Bronchial epithelial cell (primary cell): ENCODE measurements at regions not wholly inside any gene's neighbourhood (a gene's known extent, or its start where the extent isn't known, plus 50 kb on each side); places are given as distances from the start of the nearest gene placed in this dataset.

Experiments used
- DNase-seq: peaks from one replicate; pipeline ENCODE4 v3.0.0-alpha.2; 2010; ENCODE audit warnings: low read depth
- FAIRE-seq: peaks from 2 replicates; lab custom pipeline; 2011; peaks lifted over from hg19 to GRCh38; lab: Jason Lieb, UNC
- H3K27me3 ChIP-seq: 2 replicates; pipeline ENCODE4 v1.5.1; 2011; ENCODE audit warnings: low read length; ENCODE audit not compliant: control insufficient read depth, insufficient read depth
- H3K36me3 ChIP-seq: 2 replicates; pipeline ENCODE4 v1.5.1; 2011; ENCODE audit warnings: low read length; ENCODE audit not compliant: control insufficient read depth, insufficient read depth
- H3K4me3 ChIP-seq: 2 replicates; pipeline ENCODE4 v1.5.1; 2011; ENCODE audit warnings: mild to moderate bottlenecking, low read depth, low read length, control low read depth
- TF ChIP-seq, protein P1 (sequence below): IDR thresholded peaks from 2 replicates; pipeline ENCODE4 v1.5.1; 2011; ENCODE audit warnings: mild to moderate bottlenecking, moderate library complexity, low read length, control low read depth, inconsistent platforms; ENCODE audit not compliant: insufficient read depth, severe bottlenecking

DNA sequence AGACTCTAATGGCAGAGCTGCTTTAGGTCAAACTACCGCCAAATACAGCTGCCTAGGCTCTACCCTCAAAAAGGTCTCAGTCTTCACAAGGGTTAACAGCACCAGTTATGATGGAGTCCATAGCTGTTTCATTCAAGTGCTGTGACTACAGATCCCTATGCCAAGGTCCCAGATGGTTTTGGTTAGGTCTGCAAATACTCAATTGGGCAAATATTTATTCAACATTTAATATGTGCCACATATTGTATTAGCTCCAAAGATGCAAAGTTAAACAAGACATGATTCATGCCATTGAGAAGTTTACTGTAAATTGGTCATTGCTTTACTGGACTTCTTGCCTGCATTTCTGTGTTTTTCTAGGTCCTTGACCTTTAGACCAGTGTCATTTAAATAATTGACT, 55.8 kb upstream of the TFAP2D start:
- H3K27me3 ChIP-seq = no peaks in the 10 kb centered on the region
- no peak for DNase-seq
- TF ChIP-seq, protein P1, sequence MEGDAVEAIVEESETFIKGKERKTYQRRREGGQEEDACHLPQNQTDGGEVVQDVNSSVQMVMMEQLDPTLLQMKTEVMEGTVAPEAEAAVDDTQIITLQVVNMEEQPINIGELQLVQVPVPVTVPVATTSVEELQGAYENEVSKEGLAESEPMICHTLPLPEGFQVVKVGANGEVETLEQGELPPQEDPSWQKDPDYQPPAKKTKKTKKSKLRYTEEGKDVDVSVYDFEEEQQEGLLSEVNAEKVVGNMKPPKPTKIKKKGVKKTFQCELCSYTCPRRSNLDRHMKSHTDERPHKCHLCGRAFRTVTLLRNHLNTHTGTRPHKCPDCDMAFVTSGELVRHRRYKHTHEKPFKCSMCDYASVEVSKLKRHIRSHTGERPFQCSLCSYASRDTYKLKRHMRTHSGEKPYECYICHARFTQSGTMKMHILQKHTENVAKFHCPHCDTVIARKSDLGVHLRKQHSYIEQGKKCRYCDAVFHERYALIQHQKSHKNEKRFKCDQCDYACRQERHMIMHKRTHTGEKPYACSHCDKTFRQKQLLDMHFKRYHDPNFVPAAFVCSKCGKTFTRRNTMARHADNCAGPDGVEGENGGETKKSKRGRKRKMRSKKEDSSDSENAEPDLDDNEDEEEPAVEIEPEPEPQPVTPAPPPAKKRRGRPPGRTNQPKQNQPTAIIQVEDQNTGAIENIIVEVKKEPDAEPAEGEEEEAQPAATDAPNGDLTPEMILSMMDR = no peak
- no peak for FAIRE-seq
- H3K36me3 ChIP-seq = no peaks in the 10 kb centered on the region
- no peak overlapping the region for H3K4me3 ChIP-seq

DNA sequence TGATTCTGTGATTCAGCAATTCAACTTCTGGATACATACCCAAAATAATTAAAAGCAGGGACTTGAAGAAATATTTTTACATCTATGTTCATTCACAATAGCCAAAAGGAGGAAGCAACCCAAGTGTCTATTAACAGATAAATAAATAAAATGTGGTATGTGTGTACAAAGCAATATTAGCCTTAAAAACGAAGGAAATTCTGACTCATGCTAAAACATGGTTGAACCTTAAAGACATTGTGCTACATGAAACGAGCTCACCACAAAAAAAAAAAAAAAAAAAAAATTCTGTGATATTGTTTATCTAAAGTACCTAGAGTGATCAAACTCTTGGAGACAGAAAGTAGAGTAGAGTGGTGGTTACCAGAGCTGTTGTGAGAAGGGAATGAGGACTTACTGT, 54.8 kb upstream of the TFAP2D start:
- Histone ChIP-seq H3K27me3 (no peaks in the 10 kb centered on the region), H3K4me3 (no peak overlapping the region), H3K36me3 (no peaks in the 10 kb centered on the region)
- no peak for DNase-seq
- no peak for FAIRE-seq
- TF ChIP-seq, protein P1 = no peak

DNA sequence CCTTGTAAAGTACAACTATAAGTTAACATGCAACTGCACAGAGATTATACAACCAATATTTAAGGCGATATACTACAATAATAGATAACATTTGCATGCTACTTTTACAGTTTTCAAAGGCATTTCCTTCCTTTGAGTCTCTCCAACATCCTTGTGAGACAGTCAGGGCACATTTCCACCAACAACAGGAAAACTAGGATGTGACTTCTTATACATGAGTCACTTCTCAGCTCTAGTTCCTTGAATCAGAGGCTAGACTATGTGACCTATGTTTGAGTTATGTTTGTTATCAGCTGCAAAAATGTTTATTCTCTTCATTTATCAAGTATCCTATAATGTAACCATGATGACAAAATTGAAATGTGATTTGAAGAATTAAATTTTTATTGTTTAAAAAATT, 51.7 kb upstream of the TFAP2D start:
- TF ChIP-seq, protein P1 = no peak
- Histone ChIP-seq H3K27me3 (no peaks in the 10 kb centered on the region), H3K4me3 (no peak overlapping the region), H3K36me3 (no peaks in the 10 kb centered on the region)
- no peak for FAIRE-seq
- DNase-seq = peak; percentile 42
